GM19455 (cell line): ENCODE measurements at regions not wholly inside any gene's neighbourhood (a gene's known extent, or its start where the extent isn't known, plus 50 kb on each side); places are given as distances from the start of the nearest gene placed in this dataset.
"Not testable (repeated sequence)": the region's sequence is repeated elsewhere in the genome, so short reads cannot be mapped to it uniquely, and the experiment has no call there.

Source experiments
- ATAC-seq: cut with Tn5 transposase; IDR thresholded peaks from one replicate; pipeline ENCODE4 v1.9.1; 2021; ENCODE audit not compliant: unreplicated experiment

DNA sequence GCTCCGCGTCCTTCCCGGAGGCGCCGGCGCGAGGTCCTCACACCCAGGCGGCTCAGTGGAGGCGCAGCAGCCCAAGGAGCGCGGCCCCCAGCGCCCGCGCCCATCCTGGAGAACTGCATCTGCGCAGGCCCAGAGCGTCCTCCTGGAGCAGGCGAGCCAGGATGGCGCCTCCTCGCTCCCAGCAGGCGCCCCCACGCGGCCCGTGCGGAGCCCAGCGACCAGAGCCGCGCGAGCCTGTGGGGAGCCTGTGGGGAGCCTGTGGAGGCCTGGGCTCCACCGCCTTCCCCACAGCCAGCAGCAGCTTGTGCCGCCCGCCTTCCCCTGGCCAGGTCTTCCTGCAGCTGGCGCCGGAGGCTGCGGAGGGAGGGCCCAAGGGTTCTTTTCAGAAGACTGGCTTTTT, 953.9 kb downstream of the TMEM121 start:
- not testable (repeated sequence) for ATAC-seq

- not testable (repeated sequence) for ATAC-seq
Observed at GRCh38 chr14:106482213-106482612, 955.8 kb downstream of the TMEM121 start.

DNA sequence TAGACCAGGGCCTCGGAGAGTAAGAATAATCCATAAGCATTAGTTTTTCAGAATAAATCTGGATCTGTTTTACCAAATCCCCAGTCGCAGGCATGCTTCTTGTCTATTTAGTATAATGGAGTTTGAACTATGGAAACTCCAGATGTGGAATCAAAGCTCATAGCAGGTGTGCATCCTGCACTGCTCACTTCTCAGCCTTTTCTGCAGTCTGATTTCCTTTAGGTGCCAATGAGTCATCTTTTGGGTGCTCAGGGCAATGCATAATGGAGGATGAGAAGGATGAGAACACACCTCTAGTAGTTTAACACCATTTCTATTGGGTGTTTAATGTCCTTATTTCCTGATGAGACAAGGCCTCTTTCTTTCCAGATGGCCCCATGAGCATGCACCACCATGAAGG, 961.2 kb downstream of the TMEM121 start:
- no peak for ATAC-seq

- ATAC-seq: no peak
Observed at GRCh38 chr14:106488291-106488690, 961.9 kb downstream of the TMEM121 start.

DNA sequence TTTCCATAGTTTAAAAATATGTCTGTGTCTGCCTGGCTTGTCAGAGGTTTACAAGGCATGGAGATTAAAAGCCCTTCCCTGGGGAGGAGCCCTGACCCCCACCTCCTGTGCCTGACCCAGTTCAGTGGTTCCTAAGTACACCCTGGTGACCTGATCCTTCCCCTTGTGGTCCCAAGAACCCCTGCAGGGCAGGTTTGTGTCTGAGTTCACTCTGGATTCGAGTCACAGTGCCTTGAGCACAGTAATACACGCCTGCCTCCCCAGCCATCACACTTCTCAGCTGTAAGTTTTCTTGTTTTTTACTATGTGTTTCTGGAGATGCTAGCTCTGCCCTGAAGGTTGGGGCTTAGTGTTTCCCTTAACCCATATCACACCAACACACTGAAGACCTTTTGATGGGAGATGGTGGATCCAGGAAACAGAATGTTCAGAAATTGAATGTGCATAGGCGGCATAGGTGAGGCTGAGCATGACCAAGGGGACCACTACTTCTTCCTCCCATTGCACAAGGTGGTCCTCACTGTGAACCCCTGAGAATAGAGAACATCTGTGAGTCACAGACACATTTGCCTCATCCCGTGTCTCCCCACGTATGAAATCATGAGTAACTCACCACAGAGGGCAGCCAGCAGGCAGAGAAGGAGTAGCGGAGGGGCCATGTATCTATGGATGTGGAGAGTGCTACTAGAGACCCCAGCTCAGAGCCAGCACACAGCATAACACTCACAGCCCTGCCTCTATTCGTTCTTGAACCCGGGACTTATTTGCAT, 962.9 kb downstream of the TMEM121 start:
- no peak for ATAC-seq

DNA sequence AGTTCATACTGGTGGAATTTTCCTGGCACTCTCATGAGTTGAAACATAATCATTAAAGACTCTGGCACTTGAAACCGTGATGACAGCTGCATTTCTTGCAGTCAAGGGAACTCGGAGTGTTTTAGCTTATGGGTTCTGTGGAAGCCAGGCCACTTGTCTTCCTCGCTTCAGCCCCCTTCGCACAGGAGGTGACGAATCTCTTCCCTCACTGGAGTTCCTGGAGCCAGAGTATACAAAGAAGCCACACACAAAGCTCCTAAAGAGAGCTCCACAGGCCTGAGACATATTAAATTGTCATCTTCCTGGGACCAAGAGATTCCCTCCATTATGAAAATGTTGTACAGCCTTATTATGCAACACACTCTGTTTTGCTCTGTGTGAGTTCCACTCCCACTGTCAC, 964.1 kb downstream of the TMEM121 start:
- ATAC-seq: no peak

DNA sequence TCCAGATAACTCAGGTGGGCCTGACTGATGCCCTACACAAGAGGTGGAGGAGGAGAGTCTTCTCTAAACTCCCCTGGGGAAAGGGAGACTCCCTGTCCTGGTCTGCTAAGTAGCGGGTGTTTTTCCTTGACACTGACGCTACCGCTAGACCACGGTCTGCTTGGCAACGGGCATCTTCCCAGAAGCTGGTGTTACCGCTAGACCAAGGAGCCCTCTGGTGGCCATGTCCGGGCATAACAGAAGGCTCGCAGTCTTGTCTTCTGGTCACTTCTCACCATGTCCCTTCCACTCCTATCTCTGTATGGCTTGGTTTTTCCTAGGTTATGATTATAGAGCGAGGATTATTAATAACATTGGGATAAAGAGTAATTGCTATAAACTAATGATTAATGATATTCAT, 965.5 kb downstream of the TMEM121 start:
- ATAC-seq: no peak

DNA sequence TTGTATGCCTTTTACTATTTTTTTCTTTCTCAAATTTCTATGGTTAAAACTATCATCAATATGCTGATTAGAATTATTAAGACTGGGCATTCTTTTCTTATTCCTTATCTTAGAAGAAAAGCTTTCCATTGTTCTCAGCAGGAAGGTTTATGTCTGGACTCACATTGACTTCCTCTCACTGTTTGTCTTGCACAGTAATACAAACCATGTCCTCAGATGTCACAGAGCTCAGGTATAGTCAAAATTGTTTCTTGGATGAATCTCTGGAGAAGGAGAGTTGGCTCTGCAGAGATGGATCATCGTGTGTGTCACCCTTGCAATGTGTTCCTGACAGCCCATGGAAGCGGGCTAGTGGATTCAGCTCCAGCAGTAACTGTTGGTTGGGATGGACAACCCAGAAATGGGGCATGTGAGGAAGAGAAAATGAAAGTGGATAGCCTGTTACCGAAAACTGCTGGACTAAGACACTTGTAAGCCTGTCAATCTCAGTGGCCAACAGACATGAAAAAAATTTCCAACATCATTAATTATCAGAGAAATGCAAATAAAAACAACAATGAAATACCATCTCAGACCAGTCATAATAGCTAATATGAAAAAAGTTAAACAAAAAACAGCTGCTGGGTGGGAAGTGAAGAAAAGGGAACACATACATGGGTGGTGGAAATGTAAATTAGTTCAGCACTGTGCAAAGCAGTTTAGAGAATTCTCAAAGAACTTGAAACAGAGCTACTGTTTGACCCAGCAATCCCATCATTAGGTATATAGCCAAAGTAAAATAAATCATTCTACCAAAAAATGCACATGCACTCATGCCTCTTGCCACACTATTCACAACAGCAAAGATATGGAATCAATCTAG, 967.8 kb downstream of the TMEM121 start:
- no peak for ATAC-seq

GRCh38 chr14:106500571-106500970, 974.2 kb downstream of the TMEM121 start:
- no peak for ATAC-seq

GRCh38 chr14:106501898-106502297, 975.5 kb downstream of the TMEM121 start:
- no peak for ATAC-seq

DNA sequence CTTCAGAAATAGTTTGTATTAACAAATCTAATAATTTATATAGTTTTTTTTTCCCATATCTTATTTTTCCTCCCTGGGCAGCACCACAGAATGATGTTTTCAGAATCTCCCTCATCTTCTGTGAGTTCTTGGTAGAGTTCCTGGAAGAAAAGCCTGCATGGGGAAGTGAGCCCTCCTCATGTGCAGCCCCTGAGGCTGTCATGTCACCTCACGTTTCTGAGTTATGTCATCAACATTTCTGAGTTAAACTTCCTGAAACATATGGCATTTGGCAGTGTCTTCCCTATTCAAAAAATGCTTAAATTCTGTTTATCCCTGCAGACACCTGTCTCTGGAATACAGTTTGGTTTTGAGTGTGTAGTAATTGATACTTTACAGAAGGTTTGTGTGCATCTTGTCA, 979.0 kb downstream of the TMEM121 start:
- no peak for ATAC-seq

DNA sequence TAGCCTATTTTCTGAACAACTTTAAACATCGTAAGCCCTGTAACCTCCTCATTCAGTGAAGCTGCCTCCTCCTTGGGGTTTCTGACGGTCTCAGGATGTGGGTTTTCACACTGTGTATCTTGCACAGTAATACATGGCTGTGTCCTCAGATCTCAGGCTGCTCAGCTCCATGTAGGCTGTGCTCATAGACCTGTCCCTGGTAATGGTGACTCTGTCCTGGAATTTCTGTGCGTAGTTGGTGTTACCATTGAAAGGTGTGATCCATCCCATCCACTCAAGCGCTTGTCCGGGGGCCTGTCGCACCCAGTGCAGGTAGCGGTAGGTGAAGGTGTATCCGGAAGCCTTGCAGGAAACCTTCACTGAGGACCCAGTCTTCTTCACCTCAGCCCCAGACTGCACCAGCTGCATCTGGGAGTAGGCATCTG, 980.5 kb downstream of the TMEM121 start:
- ATAC-seq: no peak

GRCh38 chr14:106507354-106507753, 981.0 kb downstream of the TMEM121 start:
- ATAC-seq: no peak

DNA sequence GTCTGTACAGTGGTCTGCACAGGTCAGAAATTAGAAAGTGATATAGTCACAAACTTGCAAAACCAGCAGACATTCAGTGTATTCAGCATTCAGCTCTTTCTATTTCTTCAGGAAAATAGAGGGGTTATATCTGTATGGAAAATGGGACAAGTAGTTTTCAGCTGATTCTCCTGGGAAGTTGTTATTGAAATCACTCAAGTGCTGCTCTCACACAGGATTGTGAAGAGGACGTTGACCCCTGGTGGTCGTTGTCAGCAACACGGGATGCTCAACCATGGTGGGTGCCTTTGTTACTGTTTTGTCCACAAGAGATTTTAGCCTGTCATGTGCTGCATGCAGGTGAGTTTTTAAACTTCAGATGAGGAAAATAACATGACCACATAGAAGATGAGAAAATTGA, 981.8 kb downstream of the TMEM121 start:
- ATAC-seq: no peak

GRCh38 chr14:106509176-106509575, 982.8 kb downstream of the TMEM121 start:
- ATAC-seq: no peak

GRCh38 chr14:106509807-106510206, 983.4 kb downstream of the TMEM121 start:
- no peak for ATAC-seq

DNA sequence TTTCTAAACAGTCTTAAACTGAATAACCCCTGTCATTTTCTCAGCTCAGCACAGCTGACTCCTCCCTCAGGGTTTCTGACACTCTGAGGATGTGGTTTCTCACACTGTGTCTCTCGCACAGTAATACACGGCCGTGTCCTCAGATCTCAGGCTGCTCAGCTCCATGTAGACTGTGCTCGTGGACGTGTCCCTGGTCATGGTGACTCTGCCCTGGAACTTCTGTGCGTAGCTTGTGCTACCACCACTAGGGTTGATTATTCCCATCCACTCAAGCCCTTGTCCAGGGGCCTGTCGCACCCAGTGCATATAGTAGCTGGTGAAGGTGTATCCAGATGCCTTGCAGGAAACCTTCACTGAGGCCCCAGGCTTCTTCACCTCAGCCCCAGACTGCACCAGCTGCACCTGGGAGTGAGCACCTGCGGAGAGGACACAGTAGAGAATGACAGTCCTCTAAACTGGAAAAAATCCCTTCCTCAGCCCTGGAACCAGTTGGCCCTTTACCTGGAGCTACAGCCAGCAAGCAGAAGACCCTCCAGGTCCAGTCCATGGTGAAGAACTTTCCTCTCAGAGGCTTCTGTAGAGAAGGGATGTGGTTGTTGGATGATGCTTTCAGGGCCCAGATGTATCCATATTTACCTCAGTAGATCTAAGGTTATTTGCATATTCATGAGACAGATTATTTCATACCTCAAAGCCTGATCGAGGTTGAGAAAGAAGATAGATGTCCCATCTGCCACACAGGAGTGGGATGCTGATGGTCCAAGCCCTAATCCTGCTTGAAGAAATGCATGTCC, 984.8 kb downstream of the TMEM121 start:
- no peak for ATAC-seq

DNA sequence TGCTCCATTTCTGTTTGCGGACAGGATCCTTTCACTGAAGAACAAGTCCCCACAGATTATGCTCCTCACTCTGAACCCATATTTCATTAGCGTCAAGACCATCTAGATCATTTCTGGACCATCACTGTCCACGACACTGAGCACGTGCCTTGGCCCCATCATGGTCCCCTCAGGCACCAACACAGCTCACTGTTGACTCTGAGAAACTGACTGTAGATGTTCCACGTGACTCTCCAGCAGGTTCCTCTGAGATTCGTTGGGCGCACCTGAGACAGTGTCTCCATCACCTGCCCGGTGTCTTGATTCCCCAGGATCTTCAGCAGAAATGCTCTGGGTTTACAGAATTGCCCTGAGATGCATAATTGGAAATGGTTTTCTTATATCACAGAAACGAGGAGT, 985.4 kb downstream of the TMEM121 start:
- ATAC-seq: no peak

GRCh38 chr14:106513302-106513701, 986.9 kb downstream of the TMEM121 start:
- ATAC-seq: no peak

GRCh38 chr14:106518054-106518943, 991.9 kb downstream of the TMEM121 start:
- ATAC-seq: no peak
